GM23248 (cell line): ENCODE measurements at regions not wholly inside any gene's neighbourhood (a gene's known extent, or its start where the extent isn't known, plus 50 kb on each side); places are given as distances from the start of the nearest gene placed in this dataset.

Source experiments
- DNase-seq: peaks from one replicate; pipeline ENCODE4 v3.0.0-alpha.2; 2015
- H2AFZ ChIP-seq: fragments of 200-600 bp; sonication (generic); 2 replicates; pipeline ENCODE4 v1.6.1; 2016; ENCODE audit warnings: antibody characterized with exemption
- H3F3A ChIP-seq: fragments of 200-600 bp; sonication (generic); 2 replicates; pipeline ENCODE4 v1.6.1; 2016; ENCODE audit warnings: mild to moderate bottlenecking, antibody characterized with exemption, mixed run types; ENCODE audit not compliant: insufficient read depth
- H3K27ac ChIP-seq: fragments of 200-600 bp; sonication (generic); 2 replicates; pipeline ENCODE4 v1.5.1; 2016; ENCODE audit warnings: mild to moderate bottlenecking
- H3K27me3 ChIP-seq: fragments of 200-600 bp; sonication (generic); replicated peaks from 2 replicates; pipeline ENCODE4 v1.6.1; 2016; ENCODE audit warnings: mild to moderate bottlenecking; ENCODE audit not compliant: insufficient read depth
- H3K36me3 ChIP-seq: fragments of 200-600 bp; sonication (generic); 2 replicates; pipeline ENCODE4 v1.6.1; 2016; ENCODE audit warnings: low read depth, mild to moderate bottlenecking
- H3K4me1 ChIP-seq: fragments of 200-600 bp; sonication (generic); 2 replicates; pipeline ENCODE4 v1.6.1; 2016; ENCODE audit warnings: mild to moderate bottlenecking; ENCODE audit not compliant: insufficient read depth
- H3K4me2 ChIP-seq: fragments of 200-600 bp; sonication (generic); one replicate; pipeline ENCODE4 v1.6.1; 2016; ENCODE audit warnings: mild to moderate bottlenecking; ENCODE audit not compliant: unreplicated experiment
- H3K4me3 ChIP-seq: fragments of 200-600 bp; sonication (generic); 2 replicates; pipeline ENCODE4 v1.5.1; 2016; ENCODE audit warnings: mild to moderate bottlenecking
- H3K79me2 ChIP-seq: fragments of 200-600 bp; sonication (generic); 2 replicates; pipeline ENCODE4 v1.6.1; 2016; ENCODE audit warnings: mild to moderate bottlenecking; ENCODE audit not compliant: insufficient read depth
- H3K9ac ChIP-seq: fragments of 200-600 bp; sonication (generic); 2 replicates; pipeline ENCODE4 v1.6.1; 2016; ENCODE audit warnings: mild to moderate bottlenecking
- H3K9me2 ChIP-seq: fragments of 200-600 bp; sonication (generic); 2 replicates; pipeline ENCODE4 v1.6.1; 2016; ENCODE audit warnings: mixed run types, mild to moderate bottlenecking, moderate library complexity; ENCODE audit not compliant: insufficient read depth
- H3K9me3 ChIP-seq: fragments of 200-600 bp; sonication (generic); one replicate; pipeline ENCODE4 v1.6.1; 2017; ENCODE audit warnings: low read depth
- H4K20me1 ChIP-seq: fragments of 200-600 bp; sonication (generic); 2 replicates; pipeline ENCODE4 v1.6.0; 2016; ENCODE audit not compliant: insufficient read depth
- EZH2 ChIP-seq: fragments of 200-600 bp; sonication (generic); IDR thresholded peaks from 2 replicates; pipeline ENCODE4 v1.6.1; 2018; ENCODE audit warnings: antibody characterized with exemption, mild to moderate bottlenecking; ENCODE audit not compliant: insufficient read depth, poor library complexity, severe bottlenecking
- EZH2phosphoT487 ChIP-seq: fragments of 200-600 bp; sonication (generic); IDR thresholded peaks from 2 replicates; pipeline ENCODE4 v1.6.1; 2018; ENCODE audit warnings: antibody characterized with exemption, moderate library complexity, mild to moderate bottlenecking, low read depth; ENCODE audit not compliant: insufficient read depth
- WGBS, 2 experiments: methylation state at CpG; one replicate each; pipeline ENCODE4 v1.1.6; 2015 to 2017; ENCODE audit warnings: low lambda C conversion rate in 2 of 2, low coverage in 1 of 2; ENCODE audit errors: missing lambda C conversion rate in 2 of 2; 5-methylcytosine and 5-hydroxymethylcytosine counted together
- in situ Hi-C: fragments of 300-500 bp; cut with MboI; formaldehyde crosslinking; loops from 2 replicates; pipeline ENCODE4 v1.15.0; 2020

- peak; percentile 67 for DNase-seq
- Histone ChIP-seq H2AFZ (no peak overlapping the region), H3K9me2 (no peaks in the 10 kb centered on the region), H3K4me2 (peak overlapping the region; percentile 58), H3K4me3 (0 out of 2 replicates have a peak overlapping the region, but pooled peaks have one; percentile 17), H3F3A (peaks cover 58% of the 10 kb centered on the region), H3K36me3 (no peaks in the 10 kb centered on the region), H3K9me3 (no peaks in the 10 kb centered on the region), H3K9ac (peak overlapping the region; percentile 57), H4K20me1 (no peaks in the 10 kb centered on the region), H3K27ac (peak overlapping the region; percentile 92), H3K79me2 (no peaks in the 10 kb centered on the region), H3K27me3 (no peaks in the 10 kb centered on the region), H3K4me1 (peaks cover 52% of the 10 kb centered on the region)
- in situ Hi-C loops, result no loop called here
- 17 to 28% methylated on average over 5 of the region's 5 CpGs for WGBS, 2 experiments
- TF ChIP-seq EZH2 (no peak), EZH2phosphoT487 (no peak)
Observed at GRCh38 chr2:118250463-118250862, 162.2 kb downstream of the INSIG2 start.

GRCh38 chr2:118250001-118250400, 161.7 kb downstream of the INSIG2 start:
- H3K27me3 ChIP-seq, result no peaks in the 10 kb centered on the region
- H3K4me3 ChIP-seq, result 0 out of 2 replicates have a peak overlapping the region, but pooled peaks have one; percentile 17
- in situ Hi-C loops, result no loop called here
- H3K9me3 ChIP-seq, result no peaks in the 10 kb centered on the region
- DNase-seq, result peak; percentile 94
- H3K36me3 ChIP-seq, result no peaks in the 10 kb centered on the region
- H3K4me2 ChIP-seq, result peak overlapping the region; percentile 58
- WGBS, 2 experiments, result 0 to 1% methylated on average over 4 of the region's 4 CpGs
- H3K27ac ChIP-seq, result peak overlapping the region; percentile 92
- H3K9me2 ChIP-seq, result no peaks in the 10 kb centered on the region
- no peak for TF ChIP-seq EZH2
- no peak for TF ChIP-seq EZH2phosphoT487
- H2AFZ ChIP-seq, result no peak overlapping the region
- peaks cover 52% of the 10 kb centered on the region for H3K4me1 ChIP-seq
- H4K20me1 ChIP-seq, result no peaks in the 10 kb centered on the region
- H3K9ac ChIP-seq, result peak overlapping the region; percentile 64
- H3F3A ChIP-seq, result peaks cover 58% of the 10 kb centered on the region
- H3K79me2 ChIP-seq, result no peaks in the 10 kb centered on the region

DNA sequence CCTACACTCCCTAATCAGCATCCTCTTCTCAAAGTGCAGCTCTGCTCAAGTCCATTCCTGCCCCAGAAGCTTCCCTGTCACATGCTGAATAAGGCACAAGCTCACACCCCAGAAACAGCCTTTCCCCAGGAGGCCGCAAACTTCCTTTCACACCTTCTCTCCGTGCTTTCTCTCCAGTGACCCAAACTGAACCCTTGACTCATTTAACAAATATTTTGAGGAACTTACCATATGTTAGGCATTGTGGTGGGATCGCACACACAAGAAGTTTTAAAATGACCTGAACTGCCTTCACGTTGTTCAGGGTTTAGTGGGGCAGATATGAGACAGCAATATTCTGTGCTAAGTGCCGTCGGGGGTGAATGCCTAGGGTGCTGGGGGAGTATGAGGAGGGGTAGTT, 161.3 kb downstream of the INSIG2 start:
- 51 to 60% methylated on average over 6 of the region's 6 CpGs for WGBS, 2 experiments
- peak overlapping the region; percentile 58 for H3K4me2 ChIP-seq
- peak overlapping the region; percentile 64 for H3K9ac ChIP-seq
- H3K9me2 ChIP-seq, result no peaks in the 10 kb centered on the region
- H3K27ac ChIP-seq, result peak overlapping the region; percentile 92
- peak; percentile 70 for DNase-seq
- TF ChIP-seq EZH2phosphoT487, result no peak
- no peak for TF ChIP-seq EZH2
- H3K36me3 ChIP-seq, result no peaks in the 10 kb centered on the region
- peaks cover 52% of the 10 kb centered on the region for H3K4me1 ChIP-seq
- H2AFZ ChIP-seq, result no peak overlapping the region
- no peaks in the 10 kb centered on the region for H3K9me3 ChIP-seq
- in situ Hi-C loops, result no loop called here
- peaks cover 58% of the 10 kb centered on the region for H3F3A ChIP-seq
- H3K79me2 ChIP-seq, result no peaks in the 10 kb centered on the region
- H3K27me3 ChIP-seq, result no peaks in the 10 kb centered on the region
- no peak overlapping the region for H3K4me3 ChIP-seq
- H4K20me1 ChIP-seq, result no peaks in the 10 kb centered on the region

GRCh38 chr2:118246726-118247125, 158.5 kb downstream of the INSIG2 start:
- H4K20me1 ChIP-seq, result no peaks in the 10 kb centered on the region
- H3K4me3 ChIP-seq, result no peak overlapping the region
- H3K36me3 ChIP-seq, result no peaks in the 10 kb centered on the region
- no peaks in the 10 kb centered on the region for H3K79me2 ChIP-seq
- peak; percentile 96 for DNase-seq
- H3F3A ChIP-seq, result peaks cover 51% of the 10 kb centered on the region
- in situ Hi-C loops, result no loop called here
- peak overlapping the region; percentile 54 for H3K27ac ChIP-seq
- H3K9ac ChIP-seq, result 0 out of 2 replicates have a peak overlapping the region, but pooled peaks have one; percentile 2
- peaks cover 56% of the 10 kb centered on the region for H3K4me1 ChIP-seq
- H3K9me3 ChIP-seq, result no peaks in the 10 kb centered on the region
- no peak overlapping the region for H3K4me2 ChIP-seq
- TF ChIP-seq EZH2 (no peak), EZH2phosphoT487 (no peak)
- H3K27me3 ChIP-seq, result no peaks in the 10 kb centered on the region
- 2 to 5% methylated on average over 5 of the region's 5 CpGs for WGBS, 2 experiments
- H3K9me2 ChIP-seq, result no peaks in the 10 kb centered on the region
- no peak overlapping the region for H2AFZ ChIP-seq

DNA sequence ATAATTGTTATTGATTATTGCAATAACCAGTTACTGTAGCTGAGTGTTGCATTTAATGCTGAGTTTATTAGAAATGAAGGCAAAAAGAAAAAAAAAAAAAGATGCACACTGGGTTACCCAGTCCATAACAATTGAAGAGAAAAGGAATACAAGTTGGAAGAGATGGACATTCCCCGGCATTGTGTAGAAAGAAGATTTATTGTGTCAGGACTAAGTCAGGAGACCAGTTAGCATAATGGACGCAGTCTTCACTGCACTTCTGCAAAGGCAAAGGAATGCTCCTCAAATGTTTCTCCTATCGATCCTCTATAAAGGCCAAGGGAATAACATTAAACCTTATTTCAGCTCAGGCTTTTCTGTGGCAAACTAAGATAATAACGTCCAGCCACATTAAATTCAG, 157.8 kb downstream of the INSIG2 start:
- TF ChIP-seq EZH2 (no peak), EZH2phosphoT487 (no peak)
- H3K79me2 ChIP-seq, result no peaks in the 10 kb centered on the region
- H3K4me2 ChIP-seq, result no peak overlapping the region
- H3K27ac ChIP-seq, result peak overlapping the region; percentile 54
- peaks cover 45% of the 10 kb centered on the region for H3F3A ChIP-seq
- H4K20me1 ChIP-seq, result no peaks in the 10 kb centered on the region
- WGBS, 2 experiments, result 73 to 83% methylated on average over 4 of the region's 4 CpGs
- no peaks in the 10 kb centered on the region for H3K27me3 ChIP-seq
- H3K9me2 ChIP-seq, result no peaks in the 10 kb centered on the region
- H3K4me3 ChIP-seq, result no peak overlapping the region
- in situ Hi-C loops, result no loop called here
- no peak for DNase-seq
- H3K9me3 ChIP-seq, result no peaks in the 10 kb centered on the region
- no peak overlapping the region for H3K9ac ChIP-seq
- no peak overlapping the region for H2AFZ ChIP-seq
- H3K36me3 ChIP-seq, result no peaks in the 10 kb centered on the region
- peaks cover 50% of the 10 kb centered on the region for H3K4me1 ChIP-seq
